ENCODE measurements at regions not wholly inside any gene's neighbourhood (a gene's known extent, or its start where the extent isn't known, plus 50 kb on each side); places are given as distances from the start of the nearest gene placed in this dataset.

- TF ChIP-seq CTCF (IDR thresholded peaks at IDR 0.05) (no peak), RAD21 (conservative IDR thresholded peaks at IDR 0.05 in 1 of 2, IDR thresholded peaks at IDR 0.05 in 1 of 2) (no peak), SMC3 (IDR thresholded peaks at IDR 0.05) (no peak)
Measured at GRCh38 chr5:40029711-40030495, 605.1 kb upstream of the DAB2 start.
